B cell (primary cell): ENCODE measurements at regions not wholly inside any gene's neighbourhood (a gene's known extent, or its start where the extent isn't known, plus 50 kb on each side); places are given as distances from the start of the nearest gene placed in this dataset.

Source experiments
- ATAC-seq: fragments of 200-7000 bp; cut with Tn5 transposase; one replicate; pipeline ENCODE4 v1.10.0; 2021; ENCODE audit warnings: low read depth, mild to moderate bottlenecking, moderate number of reproducible peaks, moderate library complexity
- CTCF ChIA-PET: fragments of 350-600 bp; sonication (Branson Sonifier 250); formaldehyde crosslinking; loops from one replicate; lab custom pipeline; 2021; ENCODE audit warnings: antibody characterized with exemption, inconsistent platforms; lab: Charles Lee
- POLR2A ChIA-PET: fragments of 350-600 bp; sonication (Branson Sonifier 250); formaldehyde crosslinking; loops from one replicate; lab custom pipeline; 2021; ENCODE audit warnings: antibody characterized with exemption; lab: Charles Lee
- DNase-seq: peaks from one replicate; pipeline ENCODE4 v3.0.0; 2013
- H2AFZ ChIP-seq: 2 replicates; pipeline ENCODE4 v1.6.1; 2012; ENCODE audit warnings: mild to moderate bottlenecking, low read depth, low read length; ENCODE audit not compliant: insufficient read depth, poor library complexity, severe bottlenecking
- H3K27ac ChIP-seq, 2 donors: 1 replicate in 1 of 2; 2 replicates in 1 of 2; pipeline ENCODE4 v1.5.1; 2012 to 2013; ENCODE audit warnings: low read length in 2 of 2, mild to moderate bottlenecking in 2 of 2, moderate library complexity in 1 of 2
- H3K27me3 ChIP-seq, 4 experiments: fragments of 200-600 bp in 1 of 4; sonication (generic) in 1 of 4; replicated peaks in 1 of 4; 1 replicate in 2 of 4; 2 replicates in 2 of 4; pipeline versions ENCODE4 v1.6.1 to v1.7.0; 2013 to 2016; ENCODE audit warnings: low read length in 3 of 4, mild to moderate bottlenecking in 2 of 4, mixed read lengths in 1 of 4, moderate library complexity in 1 of 4; ENCODE audit not compliant: insufficient read depth in 4 of 4, control insufficient read depth in 3 of 4; ENCODE audit errors: control extremely low read depth in 1 of 4
- H3K36me3 ChIP-seq, 2 experiments: replicated peaks in 1 of 2; 1 replicate in 1 of 2; 2 replicates in 1 of 2; pipeline versions ENCODE4 v1.6.1 to v1.7.1; 2013; ENCODE audit warnings: low read length in 1 of 2; ENCODE audit not compliant: insufficient read depth in 2 of 2, control insufficient read depth in 1 of 2; ENCODE audit errors: control extremely low read depth in 1 of 2, extremely low read depth in 1 of 2
- H3K4me1 ChIP-seq, 2 donors: fragments of 200-600 bp in 1 of 2; sonication (generic) in 1 of 2; 1 replicate in 1 of 2; 2 replicates in 1 of 2; pipeline versions ENCODE4 v1.5.1 to v1.6.1; 2013 to 2017; ENCODE audit warnings: low read length in 2 of 2; ENCODE audit not compliant: control insufficient read depth in 2 of 2, insufficient read depth in 2 of 2
- H3K4me2 ChIP-seq: replicated peaks from 2 replicates; pipeline ENCODE3; 2012; ENCODE audit warnings: mild to moderate bottlenecking, low read depth, low read length; ENCODE audit not compliant: poor library complexity, severe bottlenecking
- H3K4me3 ChIP-seq, 5 experiments: fragments of 200-600 bp in 1 of 5; sonication (generic) in 1 of 5; 1 replicate in 3 of 5; 2 replicates in 2 of 5; pipeline versions ENCODE4 v1.5.1 to v1.7.0; 2011 to 2016; ENCODE audit warnings: low read length in 4 of 5, mild to moderate bottlenecking in 4 of 5, low read depth in 2 of 5, control low read depth in 1 of 5, moderate library complexity in 1 of 5; ENCODE audit not compliant: insufficient read depth in 1 of 5; ENCODE audit errors: control extremely low read depth in 1 of 5, extremely low read depth in 1 of 5
- H3K79me2 ChIP-seq: fragments of 200-600 bp; sonication (generic); one replicate; pipeline ENCODE4 v1.6.0; 2016; ENCODE audit warnings: low read length; ENCODE audit not compliant: control insufficient read depth, insufficient read depth
- H3K9ac ChIP-seq: fragments of 200-600 bp; sonication (generic); 2 replicates; pipeline ENCODE4 v1.6.1; 2017; ENCODE audit warnings: mild to moderate bottlenecking, low read length, moderate library complexity
- H3K9me3 ChIP-seq, 3 donors: one replicate each; pipeline versions ENCODE4 v1.6.1 to v1.7.1; 2013; ENCODE audit warnings: low read length in 2 of 3; ENCODE audit not compliant: control insufficient read depth in 2 of 3, insufficient read depth in 1 of 3; ENCODE audit errors: control extremely low read depth in 1 of 3
- H4K20me1 ChIP-seq: 2 replicates; pipeline ENCODE4 v1.6.0; 2012; ENCODE audit warnings: mild to moderate bottlenecking, low read length; ENCODE audit not compliant: insufficient read depth, control insufficient read depth, poor library complexity, severe bottlenecking
- H3K27ac Mint-ChIP-seq: one replicate; pipeline ENCODE4 v1.8.0; 2021; ENCODE audit warnings: mixed read lengths
- H3K27me3 Mint-ChIP-seq: one replicate; pipeline ENCODE4 v1.8.0; 2021; ENCODE audit warnings: mixed read lengths
- H3K4me1 Mint-ChIP-seq: one replicate; pipeline ENCODE4 v1.8.0; 2021; ENCODE audit warnings: mixed read lengths
- H3K4me3 Mint-ChIP-seq: one replicate; pipeline ENCODE4 v1.8.0; 2021; ENCODE audit warnings: mixed read lengths
- H3K9me3 Mint-ChIP-seq: one replicate; pipeline ENCODE4 v1.8.0; 2022; ENCODE audit warnings: mixed read lengths; ENCODE audit not compliant: insufficient read depth
- EZH2 ChIP-seq: IDR thresholded peaks from 2 replicates; pipeline ENCODE4 v1.6.1; 2012; ENCODE audit warnings: borderline replicate concordance, low read depth, mild to moderate bottlenecking, moderate library complexity, low read length; ENCODE audit not compliant: insufficient read depth, poor library complexity, severe bottlenecking
- whole genome bisulfite sequencing: methylation state at CpG from one replicate; pipeline ENCODE4 v1.1.5; 2013; ENCODE audit warnings: missing lambda C conversion rate; ENCODE audit not compliant: insufficient coverage; 5-methylcytosine and 5-hydroxymethylcytosine counted together
- intact Hi-C: fragments of 100-400 bp; cut with micrococcal nuclease; formaldehyde crosslinking; loops from one replicate; pipeline ENCODE4 v1.10.0; 2022
- TF ChIP-seq, protein P1 (sequence below): fragments of 200-600 bp; IDR thresholded peaks from one replicate; pipeline ENCODE4 v1.8.0; 2022; ENCODE audit warnings: antibody characterized with exemption, mild to moderate bottlenecking

- ChIA-PET POLR2A (no interaction called here), CTCF (no interaction called here)
- Mint-ChIP-seq H3K27ac (no peak overlapping the region), H3K4me1 (no peaks in the 10 kb centered on the region), H3K4me3 (no peak overlapping the region), H3K9me3 (no peaks in the 10 kb centered on the region), H3K27me3 (peaks cover 50% of the 10 kb centered on the region)
- intact Hi-C loops = no loop called here
- no peak overlapping the region for H2AFZ ChIP-seq
- H3K27me3 ChIP-seq = peaks cover 0 to 40% (median 14%) of the 10 kb centered on the region in 4 experiments
- no peak overlapping the region for H3K27ac ChIP-seq
- no peak for TF ChIP-seq EZH2
- TF ChIP-seq, protein P1, sequence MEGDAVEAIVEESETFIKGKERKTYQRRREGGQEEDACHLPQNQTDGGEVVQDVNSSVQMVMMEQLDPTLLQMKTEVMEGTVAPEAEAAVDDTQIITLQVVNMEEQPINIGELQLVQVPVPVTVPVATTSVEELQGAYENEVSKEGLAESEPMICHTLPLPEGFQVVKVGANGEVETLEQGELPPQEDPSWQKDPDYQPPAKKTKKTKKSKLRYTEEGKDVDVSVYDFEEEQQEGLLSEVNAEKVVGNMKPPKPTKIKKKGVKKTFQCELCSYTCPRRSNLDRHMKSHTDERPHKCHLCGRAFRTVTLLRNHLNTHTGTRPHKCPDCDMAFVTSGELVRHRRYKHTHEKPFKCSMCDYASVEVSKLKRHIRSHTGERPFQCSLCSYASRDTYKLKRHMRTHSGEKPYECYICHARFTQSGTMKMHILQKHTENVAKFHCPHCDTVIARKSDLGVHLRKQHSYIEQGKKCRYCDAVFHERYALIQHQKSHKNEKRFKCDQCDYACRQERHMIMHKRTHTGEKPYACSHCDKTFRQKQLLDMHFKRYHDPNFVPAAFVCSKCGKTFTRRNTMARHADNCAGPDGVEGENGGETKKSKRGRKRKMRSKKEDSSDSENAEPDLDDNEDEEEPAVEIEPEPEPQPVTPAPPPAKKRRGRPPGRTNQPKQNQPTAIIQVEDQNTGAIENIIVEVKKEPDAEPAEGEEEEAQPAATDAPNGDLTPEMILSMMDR = no peak
- no peak for ATAC-seq
- no peaks in the 10 kb centered on the region for H3K79me2 ChIP-seq
- H3K9ac ChIP-seq = no peak overlapping the region
- 63% methylated on average over 7 of the region's 9 CpGs for WGBS
- H4K20me1 ChIP-seq = no peaks in the 10 kb centered on the region
- H3K4me2 ChIP-seq = no peak overlapping the region
- no peak for DNase-seq
- no peaks in the 10 kb centered on the region for H3K4me1 ChIP-seq
- no peaks in the 10 kb centered on the region for H3K9me3 ChIP-seq
- no peaks in the 10 kb centered on the region for H3K36me3 ChIP-seq
- no peak overlapping the region for H3K4me3 ChIP-seq
Observed at GRCh38 chr16:86200722-86201121, 301.8 kb downstream of the IRF8 start.

- no peak for DNase-seq
- no peaks in the 10 kb centered on the region for H3K4me1 ChIP-seq
- ChIA-PET CTCF (no interaction called here), POLR2A (no interaction called here)
- H3K27ac ChIP-seq = no peak overlapping the region
- no peak overlapping the region for H3K4me3 Mint-ChIP-seq
- TF ChIP-seq, protein P1 = no peak
- no peak for TF ChIP-seq EZH2
- H3K9ac ChIP-seq = no peak overlapping the region
- H2AFZ ChIP-seq = no peak overlapping the region
- H3K36me3 ChIP-seq = no peaks in the 10 kb centered on the region
- WGBS = 81% methylated on average over 4 of the region's 10 CpGs
- H3K79me2 ChIP-seq = no peaks in the 10 kb centered on the region
- H3K4me2 ChIP-seq = no peak overlapping the region
- H3K27ac Mint-ChIP-seq = no peak overlapping the region
- no peak for ATAC-seq
- H3K9me3 Mint-ChIP-seq = no peaks in the 10 kb centered on the region
- intact Hi-C loops = no loop called here
- H4K20me1 ChIP-seq = no peaks in the 10 kb centered on the region
- no peaks in the 10 kb centered on the region for H3K9me3 ChIP-seq
- peaks cover 43% of the 10 kb centered on the region for H3K27me3 Mint-ChIP-seq
- H3K4me1 Mint-ChIP-seq = no peaks in the 10 kb centered on the region
- H3K27me3 ChIP-seq = peaks cover 0 to 36% (median 14%) of the 10 kb centered on the region in 4 experiments
- H3K4me3 ChIP-seq = no peak overlapping the region
Observed at GRCh38 chr16:86201746-86202145, 302.8 kb downstream of the IRF8 start.
